B cell (primary cell): ENCODE measurements at regions not wholly inside any gene's neighbourhood (a gene's known extent, or its start where the extent isn't known, plus 50 kb on each side); places are given as distances from the start of the nearest gene placed in this dataset.
"Not testable (repeated sequence)": the region's sequence is repeated elsewhere in the genome, so short reads cannot be mapped to it uniquely, and the experiment has no call there.

ENCODE experiments used
- ATAC-seq: fragments of 200-7000 bp; cut with Tn5 transposase; one replicate; pipeline ENCODE4 v1.10.0; 2021; ENCODE audit warnings: low read depth, mild to moderate bottlenecking, moderate number of reproducible peaks, moderate library complexity
- CTCF ChIA-PET: fragments of 350-600 bp; sonication (Branson Sonifier 250); formaldehyde crosslinking; loops from one replicate; lab custom pipeline; 2021; ENCODE audit warnings: antibody characterized with exemption, inconsistent platforms; lab: Charles Lee
- POLR2A ChIA-PET: fragments of 350-600 bp; sonication (Branson Sonifier 250); formaldehyde crosslinking; loops from one replicate; lab custom pipeline; 2021; ENCODE audit warnings: antibody characterized with exemption; lab: Charles Lee
- DNase-seq: peaks from one replicate; pipeline ENCODE4 v3.0.0; 2013
- H2AFZ ChIP-seq: 2 replicates; pipeline ENCODE4 v1.6.1; 2012; ENCODE audit warnings: mild to moderate bottlenecking, low read depth, low read length; ENCODE audit not compliant: insufficient read depth, poor library complexity, severe bottlenecking
- H3K27ac ChIP-seq, 2 donors: 1 replicate in 1 of 2; 2 replicates in 1 of 2; pipeline ENCODE4 v1.5.1; 2012 to 2013; ENCODE audit warnings: low read length in 2 of 2, mild to moderate bottlenecking in 2 of 2, moderate library complexity in 1 of 2
- H3K27me3 ChIP-seq, 4 experiments: fragments of 200-600 bp in 1 of 4; sonication (generic) in 1 of 4; replicated peaks in 1 of 4; 1 replicate in 2 of 4; 2 replicates in 2 of 4; pipeline versions ENCODE4 v1.6.1 to v1.7.0; 2013 to 2016; ENCODE audit warnings: low read length in 3 of 4, mild to moderate bottlenecking in 2 of 4, mixed read lengths in 1 of 4, moderate library complexity in 1 of 4; ENCODE audit not compliant: insufficient read depth in 4 of 4, control insufficient read depth in 3 of 4; ENCODE audit errors: control extremely low read depth in 1 of 4
- H3K36me3 ChIP-seq, 2 experiments: replicated peaks in 1 of 2; 1 replicate in 1 of 2; 2 replicates in 1 of 2; pipeline versions ENCODE4 v1.6.1 to v1.7.1; 2013; ENCODE audit warnings: low read length in 1 of 2; ENCODE audit not compliant: insufficient read depth in 2 of 2, control insufficient read depth in 1 of 2; ENCODE audit errors: control extremely low read depth in 1 of 2, extremely low read depth in 1 of 2
- H3K4me1 ChIP-seq, 2 donors: fragments of 200-600 bp in 1 of 2; sonication (generic) in 1 of 2; 1 replicate in 1 of 2; 2 replicates in 1 of 2; pipeline versions ENCODE4 v1.5.1 to v1.6.1; 2013 to 2017; ENCODE audit warnings: low read length in 2 of 2; ENCODE audit not compliant: control insufficient read depth in 2 of 2, insufficient read depth in 2 of 2
- H3K4me2 ChIP-seq: replicated peaks from 2 replicates; pipeline ENCODE3; 2012; ENCODE audit warnings: mild to moderate bottlenecking, low read depth, low read length; ENCODE audit not compliant: poor library complexity, severe bottlenecking
- H3K4me3 ChIP-seq, 5 experiments: fragments of 200-600 bp in 1 of 5; sonication (generic) in 1 of 5; 1 replicate in 3 of 5; 2 replicates in 2 of 5; pipeline versions ENCODE4 v1.5.1 to v1.7.0; 2011 to 2016; ENCODE audit warnings: low read length in 4 of 5, mild to moderate bottlenecking in 4 of 5, low read depth in 2 of 5, control low read depth in 1 of 5, moderate library complexity in 1 of 5; ENCODE audit not compliant: insufficient read depth in 1 of 5; ENCODE audit errors: control extremely low read depth in 1 of 5, extremely low read depth in 1 of 5
- H3K79me2 ChIP-seq: fragments of 200-600 bp; sonication (generic); one replicate; pipeline ENCODE4 v1.6.0; 2016; ENCODE audit warnings: low read length; ENCODE audit not compliant: control insufficient read depth, insufficient read depth
- H3K9ac ChIP-seq: fragments of 200-600 bp; sonication (generic); 2 replicates; pipeline ENCODE4 v1.6.1; 2017; ENCODE audit warnings: mild to moderate bottlenecking, low read length, moderate library complexity
- H3K9me3 ChIP-seq, 3 donors: one replicate each; pipeline versions ENCODE4 v1.6.1 to v1.7.1; 2013; ENCODE audit warnings: low read length in 2 of 3; ENCODE audit not compliant: control insufficient read depth in 2 of 3, insufficient read depth in 1 of 3; ENCODE audit errors: control extremely low read depth in 1 of 3
- H4K20me1 ChIP-seq: 2 replicates; pipeline ENCODE4 v1.6.0; 2012; ENCODE audit warnings: mild to moderate bottlenecking, low read length; ENCODE audit not compliant: insufficient read depth, control insufficient read depth, poor library complexity, severe bottlenecking
- H3K27ac Mint-ChIP-seq: one replicate; pipeline ENCODE4 v1.8.0; 2021; ENCODE audit warnings: mixed read lengths
- H3K27me3 Mint-ChIP-seq: one replicate; pipeline ENCODE4 v1.8.0; 2021; ENCODE audit warnings: mixed read lengths
- H3K4me1 Mint-ChIP-seq: one replicate; pipeline ENCODE4 v1.8.0; 2021; ENCODE audit warnings: mixed read lengths
- H3K4me3 Mint-ChIP-seq: one replicate; pipeline ENCODE4 v1.8.0; 2021; ENCODE audit warnings: mixed read lengths
- H3K9me3 Mint-ChIP-seq: one replicate; pipeline ENCODE4 v1.8.0; 2022; ENCODE audit warnings: mixed read lengths; ENCODE audit not compliant: insufficient read depth
- CTCF ChIP-seq: fragments of 200-600 bp; IDR thresholded peaks from one replicate; pipeline ENCODE4 v1.8.0; 2022; ENCODE audit warnings: antibody characterized with exemption, mild to moderate bottlenecking
- EZH2 ChIP-seq: IDR thresholded peaks from 2 replicates; pipeline ENCODE4 v1.6.1; 2012; ENCODE audit warnings: borderline replicate concordance, low read depth, mild to moderate bottlenecking, moderate library complexity, low read length; ENCODE audit not compliant: insufficient read depth, poor library complexity, severe bottlenecking
- WGBS: methylation state at CpG from one replicate; pipeline ENCODE4 v1.1.5; 2013; ENCODE audit warnings: missing lambda C conversion rate; ENCODE audit not compliant: insufficient coverage; 5-methylcytosine and 5-hydroxymethylcytosine counted together
- intact Hi-C: fragments of 100-400 bp; cut with micrococcal nuclease; formaldehyde crosslinking; loops from one replicate; pipeline ENCODE4 v1.10.0; 2022

GRCh38 chr12:33093534-33093933 is 197.0 kb upstream of the PKP2 start:
- POLR2A ChIA-PET: no interaction called here
- intact Hi-C loops: no loop called here

GRCh38 chr12:33087876-33088275 is 191.3 kb upstream of the PKP2 start:
- H3K9ac ChIP-seq, H3K27ac ChIP-seq, H3K4me2 ChIP-seq, H3K27me3 Mint-ChIP-seq, DNase-seq, H4K20me1 ChIP-seq, POLR2A ChIA-PET, H3K27ac Mint-ChIP-seq, H3K4me3 Mint-ChIP-seq, H3K9me3 ChIP-seq, ATAC-seq, H3K4me1 ChIP-seq, H3K9me3 Mint-ChIP-seq, H3K27me3 ChIP-seq, intact Hi-C loops, H3K4me1 Mint-ChIP-seq, CTCF ChIA-PET, H3K4me3 ChIP-seq, H3K36me3 ChIP-seq, H3K79me2 ChIP-seq, H2AFZ ChIP-seq: not testable (repeated sequence)
- 100% methylated on average over 1 of the region's 1 CpG for WGBS

More at GRCh38 chr12:33093534-33093933, 197.0 kb upstream of the PKP2 start:
- Histone ChIP-seq H2AFZ (no peak overlapping the region), H3K27me3 (no peaks in the 10 kb centered on the region), H3K9me3 (no peaks in the 10 kb centered on the region), H3K27ac (no peak overlapping the region), H3K36me3 (no peaks in the 10 kb centered on the region), H3K79me2 (no peaks in the 10 kb centered on the region), H3K4me1 (no peaks in the 10 kb centered on the region), H3K4me2 (no peak overlapping the region), H3K4me3 (no peak overlapping the region), H3K9ac (no peak overlapping the region), H4K20me1 (no peaks in the 10 kb centered on the region)
- H3K27ac Mint-ChIP-seq: no peak overlapping the region
- ATAC-seq: no peak
- DNase-seq: no peak
- no peaks in the 10 kb centered on the region for H3K27me3 Mint-ChIP-seq
- H3K4me1 Mint-ChIP-seq: no peaks in the 10 kb centered on the region
- TF ChIP-seq CTCF (no peak), EZH2 (no peak)
- CTCF ChIA-PET: no interaction called here
- WGBS: 100% methylated on average over 1 of the region's 2 CpGs
- H3K4me3 Mint-ChIP-seq: no peak overlapping the region
- H3K9me3 Mint-ChIP-seq: no peaks in the 10 kb centered on the region

GRCh38 chr12:33076401-33076800 is 179.8 kb upstream of the PKP2 start:
- H3K79me2 ChIP-seq, H3K27me3 Mint-ChIP-seq, ATAC-seq, H3K4me3 ChIP-seq, intact Hi-C loops, H3K27ac Mint-ChIP-seq, H3K36me3 ChIP-seq, CTCF ChIA-PET, H3K4me2 ChIP-seq, H2AFZ ChIP-seq, H3K4me3 Mint-ChIP-seq, H3K27ac ChIP-seq, H4K20me1 ChIP-seq, H3K4me1 Mint-ChIP-seq, DNase-seq, POLR2A ChIA-PET, H3K9ac ChIP-seq, H3K4me1 ChIP-seq, H3K27me3 ChIP-seq: not testable (repeated sequence)
- WGBS: 60% methylated on average over 9 of the region's 9 CpGs
- H3K9me3 Mint-ChIP-seq: peaks cover 10% of the 10 kb centered on the region
- H3K9me3 ChIP-seq: peaks cover 0 to 18% (median 0%) of the 10 kb centered on the region in 3 donors
